Uterus (tissue), 2 donors: ENCODE measurements at regions not wholly inside any gene's neighbourhood (a gene's known extent, or its start where the extent isn't known, plus 50 kb on each side); places are given as distances from the start of the nearest gene placed in this dataset.

Source experiments
- CTCF ChIP-seq, 4 experiments: fragments of 200-600 bp in 2 of 4; fragments of 450-650 bp in 2 of 4; sonication (generic) in 2 of 4; IDR thresholded peaks; one replicate each; pipeline ENCODE4 v1.5.1; 2016 to 2019; ENCODE audit warnings: antibody characterized with exemption in 4 of 4, mild to moderate bottlenecking in 2 of 4, moderate library complexity in 1 of 4
- POLR2A ChIP-seq, 2 donors: fragments of 450-650 bp; IDR thresholded peaks; one replicate each; pipeline ENCODE4 v1.6.1; 2016; ENCODE audit warnings: antibody characterized with exemption in 2 of 2, mild to moderate bottlenecking in 1 of 2, moderate library complexity in 1 of 2

- TF ChIP-seq CTCF (IDR thresholded peaks at IDR 0.05) (no peak), POLR2A (IDR thresholded peaks at IDR 0.05) (no peak)
Measured at GRCh38 chr7:155162422-155162821, 92.3 kb downstream of the HTR5A start.
